GM03348 (cell line): ENCODE measurements at regions not wholly inside any gene's neighbourhood (a gene's known extent, or its start where the extent isn't known, plus 50 kb on each side); places are given as distances from the start of the nearest gene placed in this dataset.

Experiments used
- DNase-seq: peaks from one replicate; pipeline ENCODE4 v3.0.0; 2012; ENCODE audit warnings: low spot score

DNA sequence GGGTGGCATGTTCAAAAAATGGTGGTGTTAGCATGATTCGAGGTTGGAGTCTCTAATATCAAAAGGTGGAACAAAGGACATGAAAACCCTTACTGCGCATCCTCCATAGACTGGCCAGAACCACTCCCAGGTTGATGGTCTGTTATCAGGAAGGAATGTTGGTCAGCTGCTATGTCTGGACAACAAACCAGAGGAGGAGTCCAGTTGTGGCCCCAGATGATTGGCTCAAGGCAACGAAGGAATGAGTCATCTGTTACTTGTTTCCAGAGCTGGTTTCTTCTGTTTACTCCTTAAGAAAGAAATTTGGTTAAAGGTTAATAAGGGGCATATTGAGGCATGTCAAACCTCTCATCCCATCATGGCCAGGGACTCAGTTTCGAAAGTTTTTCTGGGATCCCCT, 56.8 kb upstream of the GRIA4 start:
- no peak for DNase-seq

DNA sequence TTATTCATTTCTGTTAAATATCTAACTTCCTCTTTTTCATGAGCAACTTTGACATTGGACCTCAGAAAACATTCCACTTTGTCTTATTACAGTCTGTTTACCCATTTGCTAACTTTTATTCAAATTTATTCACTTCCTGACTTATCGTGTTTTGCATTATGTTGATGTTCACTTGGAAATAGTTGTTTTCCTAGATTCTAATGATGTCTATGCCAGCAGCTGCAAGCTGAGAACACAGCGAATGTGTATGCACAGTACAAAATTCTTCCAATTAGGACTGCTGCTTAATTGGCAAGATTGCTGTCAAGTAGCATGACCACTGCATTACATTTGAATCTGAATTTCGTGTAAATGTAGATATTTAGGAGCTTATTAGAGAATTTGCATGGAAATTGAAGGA, 61.5 kb upstream of the GRIA4 start:
- no peak for DNase-seq

DNA sequence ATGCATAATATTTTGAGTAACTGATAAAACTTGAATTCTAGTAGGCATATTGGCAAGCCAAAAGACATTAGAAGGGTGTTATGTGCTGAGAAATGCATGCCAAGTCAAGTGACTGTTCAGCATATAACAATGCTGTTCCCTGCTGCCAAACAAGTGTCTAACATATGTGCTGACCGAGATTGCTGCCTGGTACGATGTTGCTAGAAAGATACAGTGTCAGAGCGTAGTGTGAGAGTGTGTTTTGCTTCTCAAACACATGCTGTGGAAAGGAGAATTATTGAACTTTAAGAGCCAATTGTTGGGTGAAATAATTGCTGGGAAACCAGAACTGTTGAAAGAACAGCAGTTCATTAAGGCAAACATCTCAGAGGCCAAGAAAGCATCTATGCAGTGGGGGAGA, 71.3 kb upstream of the GRIA4 start:
- no peak for DNase-seq

DNA sequence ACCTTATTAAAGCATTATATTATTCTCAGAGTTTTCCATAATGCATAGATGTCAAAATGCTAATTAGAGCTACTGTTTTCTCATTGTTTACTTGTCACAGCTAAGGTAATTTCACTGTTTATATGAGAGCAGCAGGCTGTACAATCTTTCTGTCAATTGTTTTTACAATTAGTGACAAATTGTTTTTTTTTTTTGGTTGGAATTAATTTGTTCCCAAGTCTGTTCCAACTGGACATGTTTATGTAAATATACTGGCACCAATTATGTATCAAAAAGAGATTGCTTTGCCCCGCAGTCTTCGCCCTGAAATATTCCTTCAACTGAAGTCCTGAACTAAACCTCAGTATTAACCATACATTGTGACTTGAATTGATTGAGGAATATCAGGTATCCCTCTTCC, 72.3 kb upstream of the GRIA4 start:
- no peak for DNase-seq

DNA sequence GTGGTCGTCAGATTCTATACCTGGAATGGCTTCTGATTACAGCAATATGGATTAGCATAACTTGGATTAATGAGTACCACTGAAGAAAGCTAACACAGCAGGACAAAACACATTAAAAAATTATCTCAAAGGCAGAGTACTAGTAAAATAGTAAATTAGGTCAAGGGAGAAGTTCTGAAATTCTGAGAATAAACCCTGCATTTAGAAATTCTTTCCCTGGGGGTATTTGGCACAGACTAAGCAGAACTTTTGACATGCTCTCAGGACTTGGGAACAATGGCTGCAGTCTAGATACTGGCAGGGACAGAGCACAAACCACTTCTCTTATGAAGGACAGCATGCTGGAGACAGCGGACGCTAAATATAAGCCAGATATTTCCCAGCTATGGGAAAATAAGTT, 85.6 kb upstream of the GRIA4 start:
- DNase-seq: no peak

DNA sequence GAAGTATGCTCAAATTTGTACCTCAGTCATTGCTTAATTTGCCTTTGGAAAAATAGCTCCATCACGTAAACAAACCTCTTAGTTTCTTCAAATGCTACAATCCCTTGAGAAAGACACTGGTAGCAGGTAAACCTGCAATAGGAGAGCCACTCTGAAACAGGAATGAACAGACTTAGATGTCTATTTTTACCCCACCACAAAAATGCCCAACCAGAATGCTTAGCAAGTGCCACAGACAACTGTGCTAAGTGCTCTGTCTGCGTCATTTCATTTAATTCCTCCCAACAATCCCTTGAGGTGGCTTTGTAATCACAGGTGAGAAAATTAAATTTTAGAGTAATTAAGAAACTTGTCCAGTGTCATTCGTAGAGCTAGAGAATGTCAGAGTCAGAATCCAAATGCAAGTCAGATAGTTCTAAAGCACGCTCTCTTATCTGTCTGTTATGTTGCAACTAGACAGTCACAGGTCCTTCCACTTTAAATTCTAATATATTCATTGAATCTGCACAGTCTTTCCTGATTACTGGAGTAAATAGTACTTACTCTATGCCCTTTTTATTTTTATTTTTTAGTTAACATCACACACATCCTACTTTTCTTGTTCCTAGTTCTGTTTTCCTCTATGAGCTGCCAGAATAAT, 89.0 kb upstream of the GRIA4 start:
- no peak for DNase-seq

DNA sequence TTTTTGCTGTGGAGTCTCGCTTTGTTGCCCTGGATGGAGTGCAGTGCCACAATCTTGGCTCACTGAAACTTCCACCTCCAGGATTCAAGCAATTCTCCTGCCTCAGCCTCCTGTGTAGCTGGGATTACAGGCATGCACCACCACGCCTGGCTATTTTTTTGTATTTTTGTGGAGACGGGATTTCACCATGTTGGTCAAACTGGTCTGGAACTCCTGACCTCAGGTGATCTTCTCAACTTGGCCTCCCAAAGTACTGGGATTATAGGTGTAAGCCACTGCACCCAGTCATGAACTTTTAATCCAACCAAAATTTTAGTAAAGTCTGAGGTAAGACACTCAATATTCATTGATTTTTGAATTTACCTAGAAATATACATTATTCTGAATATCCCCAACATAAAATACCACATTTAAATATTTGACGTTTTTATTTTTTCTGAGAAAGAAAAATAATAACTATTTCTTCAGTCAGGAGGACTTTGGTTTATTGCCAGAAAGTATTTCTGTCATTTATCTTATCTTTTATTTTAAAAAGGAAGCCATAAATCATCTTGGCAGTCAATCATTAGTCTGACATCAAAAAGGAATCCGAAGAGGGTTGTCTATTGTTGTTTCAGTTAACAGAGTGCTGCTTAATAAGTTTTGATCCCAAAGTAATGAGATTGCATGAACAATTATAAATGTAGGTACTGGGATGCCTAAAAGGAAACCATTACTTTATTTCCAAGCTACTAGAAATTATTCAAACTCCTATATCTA, 102.2 kb upstream of the GRIA4 start:
- DNase-seq: no peak

DNA sequence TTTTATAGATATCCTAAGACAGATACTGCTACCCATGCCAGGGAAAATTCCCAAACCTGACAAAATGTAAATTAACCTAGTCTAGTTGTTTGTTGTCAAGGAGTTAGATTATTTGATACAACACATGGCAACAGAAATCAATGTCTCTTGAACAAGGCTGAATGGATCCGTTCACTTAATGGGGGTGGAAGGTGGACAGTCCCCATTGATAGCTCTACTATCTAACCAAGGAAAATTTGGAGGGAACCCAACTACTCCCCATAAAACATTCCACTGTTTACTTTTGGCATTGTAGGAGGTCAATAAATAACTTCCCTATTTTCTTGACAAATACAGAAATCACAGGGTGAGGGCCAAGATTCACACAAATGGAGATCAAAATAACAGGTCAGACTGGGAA, 117.9 kb upstream of the GRIA4 start:
- DNase-seq: no peak

DNA sequence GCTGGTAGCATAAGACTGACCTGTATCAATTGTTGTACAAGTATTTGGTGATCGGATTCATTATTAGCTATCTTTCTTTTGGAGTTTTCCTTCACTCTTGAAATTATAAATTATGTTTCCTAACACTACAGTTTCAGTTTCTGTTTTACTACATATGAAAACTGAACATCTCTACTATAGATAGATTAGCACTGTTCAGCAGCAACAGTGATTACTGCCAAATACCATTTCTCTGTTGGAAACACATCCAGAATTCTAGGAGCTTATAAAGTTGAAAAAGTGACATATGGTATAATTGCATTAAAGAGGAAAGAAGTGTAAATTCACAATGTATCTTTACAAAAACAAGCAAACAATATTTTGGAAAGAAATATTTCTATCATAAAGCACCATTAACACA, 118.5 kb upstream of the GRIA4 start:
- no peak for DNase-seq

DNA sequence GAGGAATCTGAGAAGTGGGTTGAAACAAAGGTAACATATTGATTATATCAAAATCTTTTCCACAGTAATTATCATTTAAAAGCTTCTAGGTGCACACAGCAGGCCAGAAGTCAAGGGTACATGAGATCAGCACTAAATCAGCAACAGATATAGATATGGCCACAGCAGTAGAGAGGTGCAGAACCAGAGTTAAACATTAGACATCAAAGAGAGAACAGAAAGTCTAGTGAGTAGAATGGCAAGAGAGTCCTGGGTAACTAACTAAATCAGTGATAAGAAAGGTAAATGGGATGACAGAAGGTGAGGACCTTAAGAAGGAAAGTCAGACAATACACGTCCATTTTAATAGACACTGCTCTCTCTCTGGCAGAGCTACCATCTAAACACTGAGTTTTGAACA, 119.5 kb upstream of the GRIA4 start:
- DNase-seq: no peak

DNA sequence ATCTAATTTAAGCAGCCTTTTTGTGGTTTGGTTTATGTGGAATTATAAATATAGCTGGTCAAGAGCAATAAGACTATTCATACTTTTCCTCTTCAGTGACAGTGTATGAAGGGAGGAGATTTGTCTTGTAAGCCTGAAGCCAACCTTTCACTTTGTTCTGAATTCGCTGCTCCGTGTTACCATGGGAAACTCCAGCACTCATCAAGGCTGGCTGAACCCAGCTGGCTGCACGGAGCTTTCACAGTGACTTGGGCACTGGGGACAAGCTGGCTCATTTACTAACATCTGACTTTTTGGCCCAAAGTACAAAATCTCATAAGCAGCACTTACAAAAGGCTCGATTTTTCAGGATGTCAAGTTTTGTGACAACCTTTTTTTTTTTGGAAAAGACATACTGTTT, 120.4 kb upstream of the GRIA4 start:
- no peak for DNase-seq

DNA sequence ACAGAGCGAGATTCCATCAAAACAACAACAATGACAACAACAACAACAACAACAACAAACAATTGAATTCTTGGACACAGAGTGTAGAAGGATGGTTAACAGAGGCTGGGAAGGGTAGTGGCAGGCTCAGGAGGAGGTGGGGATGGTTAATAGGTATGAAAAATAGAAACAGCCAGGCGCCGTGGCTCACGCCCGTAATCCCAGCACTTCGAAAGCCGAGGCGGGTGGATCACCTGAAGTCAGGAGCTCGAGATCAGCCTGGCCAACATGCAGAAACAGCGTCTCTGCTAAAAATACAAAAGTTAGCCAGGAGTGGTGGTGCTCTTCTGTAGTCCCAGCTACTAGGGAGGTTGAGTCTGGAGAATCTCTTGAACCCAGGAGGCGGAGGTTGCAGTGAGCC, 122.9 kb upstream of the GRIA4 start:
- DNase-seq: no peak

DNA sequence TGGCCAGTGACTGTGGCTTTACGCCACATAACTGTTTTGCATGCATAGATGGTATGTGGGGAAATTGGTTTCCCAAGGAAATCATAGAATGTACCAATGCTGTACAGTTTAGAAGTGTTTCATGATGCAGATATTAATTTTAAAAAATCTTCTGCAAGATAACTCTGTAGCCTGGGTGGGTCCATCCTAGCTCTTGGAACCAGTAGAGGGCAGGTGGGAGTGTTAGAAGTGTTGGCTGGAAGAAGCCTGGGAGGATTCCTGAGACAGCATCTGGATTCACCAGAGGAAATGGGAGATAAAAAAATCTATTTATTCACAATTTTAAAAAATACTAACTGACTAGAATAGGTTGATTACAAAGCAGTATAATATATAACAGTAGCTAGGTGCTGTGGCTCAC, 139.9 kb upstream of the GRIA4 start:
- no peak for DNase-seq

DNA sequence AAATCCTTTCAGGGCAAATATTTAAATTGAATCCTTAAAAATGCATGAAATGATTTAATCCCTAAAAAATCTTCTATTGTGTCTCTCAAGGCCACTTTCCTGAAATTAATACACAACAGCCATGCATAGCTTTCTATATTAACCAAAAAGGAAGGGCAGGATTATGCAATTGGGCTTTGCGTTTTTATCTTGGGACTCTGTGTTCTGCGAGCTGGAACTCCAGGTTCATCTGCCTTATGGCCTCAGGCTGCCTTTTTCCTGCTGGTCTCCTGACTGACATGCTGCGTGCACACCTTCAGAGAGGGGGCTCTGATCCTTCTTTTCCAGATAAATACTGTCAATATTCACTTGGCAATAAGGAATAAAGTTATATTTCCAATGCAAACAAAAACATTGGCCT, 141.7 kb upstream of the GRIA4 start:
- DNase-seq: no peak

DNA sequence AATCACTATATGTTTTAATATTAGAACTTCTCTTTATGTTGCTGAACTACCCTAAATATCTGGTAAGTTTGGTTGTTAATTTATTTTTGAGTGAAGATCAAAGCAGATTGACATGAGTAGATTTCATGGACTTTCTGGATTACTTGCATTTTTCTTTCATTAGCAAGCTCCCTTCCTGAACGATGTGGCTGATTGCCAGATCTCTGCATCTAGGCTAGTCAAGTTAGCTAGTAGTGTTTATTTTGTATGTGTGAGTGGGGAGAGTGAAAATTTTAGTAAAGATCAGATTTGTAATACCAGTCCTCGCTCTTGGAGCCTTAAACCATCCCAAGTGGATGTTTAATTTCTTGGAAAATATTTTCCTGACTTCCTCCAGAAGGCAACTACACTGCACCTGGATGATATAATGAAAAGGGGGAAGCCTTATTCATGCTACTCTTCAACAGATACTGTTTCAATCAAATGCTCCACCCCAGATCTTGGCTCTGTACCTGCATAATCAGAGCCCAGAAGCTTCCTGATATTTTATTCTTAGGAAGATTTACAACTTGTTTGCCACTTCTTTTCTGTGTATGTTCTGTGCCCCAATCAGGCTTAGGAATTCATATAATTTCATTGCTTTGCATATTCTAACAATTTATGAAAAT, 143.2 kb upstream of the GRIA4 start:
- no peak for DNase-seq

DNA sequence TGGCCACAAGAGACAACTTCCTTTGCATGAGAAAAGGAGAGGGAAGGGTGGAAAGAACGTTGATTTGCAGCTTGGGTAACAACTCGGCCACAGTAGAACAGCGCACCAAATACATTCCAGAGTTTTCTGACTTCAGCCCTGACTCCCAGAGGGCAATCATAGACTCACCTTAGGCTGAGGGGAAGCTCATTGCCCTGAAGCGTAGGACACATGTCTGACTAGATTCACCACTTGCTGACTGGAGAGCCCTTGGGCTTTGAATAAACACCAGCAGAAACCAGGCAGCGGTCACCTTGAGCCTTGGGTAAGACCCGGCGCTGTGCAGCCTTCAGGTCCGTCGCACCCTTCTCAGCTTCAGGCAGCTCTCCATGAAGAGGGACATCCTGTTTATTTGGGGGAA, 151.8 kb upstream of the GRIA4 start:
- DNase-seq: no peak

DNA sequence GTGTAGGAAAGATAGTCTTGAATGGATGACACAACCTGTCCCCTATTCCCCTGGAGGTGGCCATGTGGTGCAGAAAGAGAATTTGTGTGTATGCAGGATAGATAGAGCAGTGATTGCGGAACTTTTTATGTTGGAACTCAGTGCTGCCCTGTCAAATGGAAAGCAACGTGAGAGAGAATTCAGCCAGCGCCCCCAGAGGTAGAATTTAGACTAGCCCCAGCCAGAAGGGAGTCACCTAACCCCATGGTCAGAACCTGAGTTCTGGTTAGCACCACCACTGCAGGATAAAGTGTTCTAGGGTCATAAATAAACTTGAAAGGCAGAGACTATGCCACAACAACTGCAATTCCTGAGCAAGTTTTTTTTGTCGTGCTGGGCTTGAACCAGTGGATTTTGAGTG, 152.9 kb upstream of the GRIA4 start:
- DNase-seq: no peak

DNA sequence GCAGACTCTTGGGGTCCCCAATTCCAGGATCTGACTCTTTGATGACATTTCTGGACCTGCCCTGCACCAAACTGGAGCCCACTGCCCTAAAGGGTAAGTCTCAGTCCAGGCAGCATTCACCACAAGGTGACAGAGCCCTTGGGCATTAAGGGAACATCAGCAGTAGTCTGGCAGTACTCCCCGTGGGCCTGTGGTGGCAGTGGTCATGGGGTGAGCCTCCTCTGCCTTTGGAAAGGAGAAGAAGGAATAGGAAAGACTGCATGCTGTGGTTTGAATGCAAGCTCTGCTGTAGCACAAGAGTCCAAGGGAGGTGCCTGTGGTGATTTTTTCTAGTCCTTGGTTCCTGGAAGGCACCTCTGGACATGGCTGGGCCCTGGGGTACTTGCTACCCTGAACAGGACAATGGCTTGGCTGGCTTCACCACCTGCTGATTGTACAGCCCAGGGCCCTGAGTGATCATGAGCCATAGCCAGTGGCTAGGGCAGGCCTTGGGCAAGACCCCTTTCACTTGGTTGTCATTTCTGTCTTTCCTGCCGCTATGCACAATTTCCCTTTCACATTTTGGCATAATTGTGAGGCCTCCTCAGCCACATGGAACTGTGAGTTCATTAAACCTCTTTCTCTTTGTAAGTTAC, 160.7 kb upstream of the GRIA4 start:
- DNase-seq: no peak

DNA sequence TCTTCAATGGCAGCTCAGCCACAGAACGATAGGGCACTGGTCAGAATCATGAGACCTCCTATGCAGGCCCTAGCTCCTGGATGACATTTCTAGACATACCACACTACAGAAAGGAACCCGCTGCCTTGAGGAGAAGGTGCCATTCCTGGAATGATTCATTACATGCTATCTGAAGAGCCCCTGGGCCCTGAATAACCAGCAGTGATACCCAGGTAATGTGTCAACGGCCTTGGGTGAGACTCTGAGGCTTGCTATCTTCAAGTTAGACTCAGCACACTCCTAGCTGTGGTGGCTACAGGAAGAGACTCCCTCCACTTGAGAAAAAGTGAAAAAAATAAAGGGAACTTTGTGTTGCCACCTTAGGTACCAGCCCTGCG, 161.2 kb upstream of the GRIA4 start:
- no peak for DNase-seq

DNA sequence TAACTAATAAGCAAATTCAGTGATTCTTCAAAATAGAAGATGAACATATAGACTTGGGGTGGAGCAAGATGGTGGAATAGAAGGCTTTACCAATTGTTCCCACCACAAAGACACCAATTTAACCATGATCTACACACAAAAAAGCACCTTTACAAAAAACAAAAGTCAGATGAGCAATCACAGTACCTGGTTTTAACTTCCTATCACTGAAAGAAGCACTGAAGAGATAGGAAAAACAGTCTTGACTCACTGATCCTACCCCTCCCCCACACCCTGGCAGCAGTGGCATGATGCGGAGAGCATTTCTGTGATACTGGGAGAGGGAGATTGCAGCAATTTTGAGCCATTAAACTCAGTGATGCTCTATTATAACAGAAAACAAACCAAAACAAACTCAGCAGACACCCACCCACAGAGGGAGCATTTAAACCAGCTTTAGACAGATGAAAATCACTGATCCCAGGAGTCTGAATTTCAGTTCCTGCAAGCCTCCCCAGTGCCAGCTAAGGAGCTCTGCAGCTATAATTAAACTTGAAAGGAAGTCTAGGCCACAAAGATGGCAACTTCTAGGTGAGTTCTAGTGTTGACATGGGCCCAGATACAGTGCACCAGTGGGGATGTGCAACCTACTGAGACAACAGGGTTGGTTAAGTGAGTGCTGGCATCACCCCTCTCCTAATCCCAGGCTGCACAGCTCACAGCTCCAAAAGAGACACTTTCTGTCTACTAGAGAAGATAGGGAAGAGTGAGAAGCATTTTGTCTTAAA, 161.8 kb upstream of the GRIA4 start:
- DNase-seq: no peak

DNA sequence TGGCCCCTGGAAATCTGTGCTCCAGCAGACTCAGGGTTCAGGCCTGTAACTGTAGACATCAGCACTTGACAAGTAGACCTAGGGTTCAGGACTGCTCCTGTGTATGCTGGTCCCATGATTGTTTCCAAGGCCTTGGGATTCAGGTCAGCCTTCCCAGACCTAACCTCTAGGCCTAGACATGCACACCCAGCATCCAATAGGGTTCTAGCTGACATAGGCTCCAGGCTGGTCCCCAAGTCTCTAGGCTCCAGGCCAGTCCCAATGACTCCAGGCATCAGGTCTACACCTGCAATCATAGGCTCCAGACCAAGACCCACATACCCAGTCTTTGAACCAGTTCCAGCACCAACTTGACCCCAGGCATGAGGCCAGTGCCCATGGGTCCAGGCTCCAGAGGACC, 166.2 kb upstream of the GRIA4 start:
- DNase-seq: no peak

DNA sequence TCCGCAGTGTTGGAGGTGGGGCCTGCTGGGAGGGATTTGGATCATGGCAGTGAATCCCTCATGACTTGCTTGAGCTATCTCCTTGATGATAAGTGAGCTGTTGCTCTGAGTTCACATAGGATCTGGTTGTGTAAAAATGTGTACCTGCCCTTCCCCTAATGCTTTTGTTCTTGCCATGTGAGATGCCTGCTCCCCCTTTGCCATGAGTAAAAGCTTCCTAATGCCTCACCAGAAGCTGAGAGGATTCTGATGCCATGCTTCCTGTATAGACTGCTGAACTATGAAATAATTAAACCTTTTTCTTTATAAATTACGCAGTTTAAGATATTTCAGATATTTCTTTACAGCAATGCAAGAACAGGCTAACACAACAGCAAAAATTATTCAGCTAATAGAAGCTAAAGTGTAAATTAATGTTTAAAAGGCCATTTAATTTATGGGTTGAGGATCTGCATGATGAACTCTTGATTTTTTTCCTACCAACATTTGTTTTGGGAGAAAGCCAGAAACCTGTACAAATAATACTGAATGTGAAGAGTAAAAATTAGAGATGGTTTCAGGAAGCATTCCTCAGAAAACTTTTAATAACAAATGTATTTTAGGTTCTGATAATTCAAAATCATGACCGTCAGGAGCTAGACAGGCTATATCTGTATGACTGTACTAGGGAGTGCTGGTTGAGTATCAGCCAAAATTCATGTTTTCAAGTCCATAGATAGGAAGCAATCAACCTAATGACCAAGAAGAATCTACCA, 177.5 kb upstream of the GRIA4 start:
- DNase-seq: no peak
